ENCODE measurements at regions not wholly inside any gene's neighbourhood (a gene's known extent, or its start where the extent isn't known, plus 50 kb on each side); places are given as distances from the start of the nearest gene placed in this dataset.

DNA sequence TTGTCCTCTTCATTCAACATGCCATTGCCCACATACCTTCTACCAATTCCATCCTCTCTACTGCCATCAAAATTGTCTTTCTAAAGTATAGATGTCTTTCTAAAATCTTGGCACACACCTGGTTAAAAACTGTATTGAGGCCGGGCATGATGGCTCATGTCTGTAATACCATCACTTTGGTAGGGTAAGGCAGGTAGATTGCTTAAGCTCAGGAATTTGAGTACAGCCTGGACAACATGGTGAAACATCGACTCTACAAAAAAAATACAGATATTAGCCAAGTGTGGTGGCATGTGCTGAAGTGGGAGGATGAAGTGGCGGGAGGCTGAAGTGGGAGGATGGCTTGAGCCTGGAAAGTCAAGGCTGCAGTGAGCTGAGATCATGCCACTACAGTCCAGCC is 412.1 kb downstream of the TMEM38B start:
- TF ChIP-seq CEBPB (IDR thresholded peaks at IDR 0.05) (no peak), CREB1 (IDR thresholded peaks at IDR 0.05; ENCODE audit: low read depth) (no peak), YY1 (IDR thresholded peaks at IDR 0.05; ENCODE audit: low read depth) (no peak)
